NCI-H2171 (cell line): ENCODE measurements at regions not wholly inside any gene's neighbourhood (a gene's known extent, or its start where the extent isn't known, plus 50 kb on each side); places are given as distances from the start of the nearest gene placed in this dataset.

Source experiments
- DNase-seq: peaks from one replicate; lab custom pipeline; 2025; lab: John Stamatoyannopoulos, UW

DNA sequence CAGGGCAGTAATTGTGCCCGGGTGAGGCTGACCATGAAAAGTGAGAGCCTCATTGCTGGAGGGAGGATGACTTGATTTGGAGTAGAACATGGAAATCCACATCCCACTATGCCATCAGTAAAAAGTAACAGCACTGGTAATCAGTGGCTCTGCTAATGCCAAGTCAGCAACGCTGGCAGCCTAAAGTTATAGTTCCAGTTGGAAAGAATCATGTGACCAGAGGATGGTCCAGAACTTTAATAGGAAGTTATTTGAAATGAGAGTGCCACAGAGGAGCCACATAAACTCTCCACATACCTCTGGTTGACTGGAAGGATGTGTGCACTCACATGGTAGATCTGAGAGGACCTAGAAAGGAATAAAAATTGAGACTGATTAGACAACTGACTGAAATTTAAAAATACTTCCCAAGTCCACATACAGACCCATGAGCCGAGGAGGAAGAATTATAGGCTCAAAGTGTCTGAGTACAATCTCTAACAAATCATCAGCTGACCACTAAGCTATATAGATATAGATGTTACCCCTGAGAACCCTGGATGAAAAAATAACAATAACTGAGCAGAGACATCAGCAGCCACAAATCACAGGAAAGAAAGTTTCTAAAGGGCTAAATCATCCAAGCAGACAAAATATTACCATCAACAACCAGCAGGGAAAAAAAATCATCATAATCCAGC is 346.8 kb downstream of the STK39 start:
- no peak for DNase-seq

DNA sequence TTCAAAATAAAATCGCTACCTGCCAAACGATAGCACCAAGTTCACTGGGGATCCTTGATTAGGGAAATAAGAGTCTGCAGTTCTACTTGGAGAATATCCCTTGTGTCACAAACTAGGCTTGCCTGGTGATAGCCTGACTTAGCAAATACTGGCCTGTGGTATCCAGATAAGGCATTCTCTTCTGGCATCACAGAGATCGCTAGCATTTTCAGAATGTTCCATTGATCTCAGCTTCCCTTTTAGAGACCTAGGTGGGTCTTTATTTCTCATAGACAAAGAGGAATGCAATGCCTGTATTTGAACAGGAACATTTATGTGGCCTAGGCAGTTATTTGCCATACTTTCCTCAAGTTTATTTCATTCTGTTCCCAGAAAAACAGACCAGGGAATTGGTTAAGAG is 349.1 kb downstream of the STK39 start:
- DNase-seq: no peak

DNA sequence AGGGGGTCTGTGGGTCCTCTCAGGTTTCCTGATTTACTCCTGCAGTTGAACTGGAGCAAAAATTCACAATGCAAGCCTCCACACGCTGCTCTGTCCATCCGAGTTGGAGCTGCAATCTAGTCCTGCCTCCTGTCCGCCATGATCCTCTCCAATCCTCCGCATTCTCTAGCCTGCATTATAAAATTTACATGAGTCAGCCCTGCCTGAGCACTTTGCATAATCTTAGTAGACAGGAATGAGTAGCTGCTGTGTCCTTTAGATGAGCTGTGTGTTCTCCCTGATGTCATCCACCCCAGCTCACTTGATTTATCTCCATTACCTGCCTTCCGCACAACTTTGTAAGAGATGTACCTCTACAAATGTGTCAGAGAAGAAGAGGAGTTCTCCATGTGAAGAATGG is 355.6 kb downstream of the STK39 start:
- DNase-seq: no peak

DNA sequence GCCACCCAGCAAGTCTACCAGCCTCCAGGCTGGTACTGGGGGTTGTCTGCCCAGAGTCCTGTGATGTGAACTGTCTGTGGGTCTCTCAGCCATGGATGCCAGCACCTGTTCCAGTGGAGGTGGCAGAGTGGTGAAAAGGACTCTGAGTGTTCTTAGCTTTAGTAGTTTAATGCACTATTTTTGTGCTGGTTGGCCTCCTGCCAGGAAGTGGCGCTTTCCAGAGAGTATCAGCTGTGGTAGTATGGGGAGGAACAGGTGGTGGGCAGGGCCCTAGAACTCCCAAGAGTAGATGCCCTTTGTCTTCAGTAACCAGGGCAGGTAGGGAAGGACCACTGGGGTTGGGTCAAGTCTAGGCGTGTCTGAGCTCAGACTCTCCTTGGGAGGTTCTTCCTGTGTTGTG is 356.7 kb downstream of the STK39 start:
- DNase-seq: peak; percentile 23

DNA sequence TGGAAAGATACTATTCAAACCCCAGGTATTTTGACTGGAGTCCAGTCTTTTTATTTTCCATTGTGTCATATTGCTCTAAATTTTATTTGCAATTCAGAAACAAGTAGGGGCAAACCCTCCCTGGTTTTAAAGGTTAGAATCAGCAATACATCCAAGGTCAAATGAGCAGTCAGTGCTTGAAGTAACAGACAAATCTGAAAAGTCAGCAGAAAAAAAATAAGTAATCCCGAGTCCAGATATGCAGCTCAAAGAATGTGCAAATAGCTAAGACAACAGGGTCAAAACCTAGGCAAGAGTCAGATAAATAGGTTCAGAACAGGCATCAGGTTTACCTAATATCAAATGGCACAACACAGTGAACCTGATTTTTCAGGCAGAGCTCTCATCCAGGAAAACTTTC is 367.0 kb downstream of the STK39 start:
- DNase-seq: no peak

DNA sequence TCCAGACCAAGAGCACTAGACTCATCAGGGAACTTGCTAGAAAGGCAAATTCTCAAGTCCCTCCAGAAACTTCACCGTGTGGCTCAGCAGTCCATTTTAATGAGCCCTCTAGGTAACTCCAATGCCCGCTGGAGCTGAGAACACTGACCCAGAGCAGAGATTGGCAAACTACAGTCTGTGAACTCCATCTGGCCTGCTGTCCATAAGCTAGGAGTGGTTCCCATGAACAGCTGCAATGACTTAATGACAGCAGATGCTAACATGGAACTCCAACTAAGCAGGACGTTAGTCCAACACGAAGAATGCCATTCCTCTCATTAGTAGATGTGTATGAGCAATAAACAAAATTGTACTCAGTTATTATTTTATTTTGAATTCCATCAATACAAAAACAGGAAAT is 371.9 kb downstream of the STK39 start:
- DNase-seq: no peak

DNA sequence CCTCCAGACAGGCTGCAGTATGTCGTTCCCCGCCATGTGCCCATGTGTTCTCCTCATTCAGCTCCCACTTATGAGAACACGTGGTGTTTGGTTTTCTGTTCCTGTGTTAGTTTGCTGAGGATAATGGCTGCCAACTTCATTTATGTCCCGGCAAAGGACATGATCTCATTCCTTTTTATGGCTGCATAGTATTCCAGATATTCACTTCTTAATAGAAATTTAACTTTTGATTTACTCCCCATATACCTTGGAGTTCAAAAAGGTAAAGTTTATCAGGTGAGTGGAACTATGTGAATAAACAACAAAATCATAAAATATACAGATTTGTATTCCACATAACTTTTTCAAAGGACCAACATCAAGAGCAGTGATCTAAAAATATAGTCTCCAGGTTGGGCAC is 372.6 kb downstream of the STK39 start:
- DNase-seq: no peak

DNA sequence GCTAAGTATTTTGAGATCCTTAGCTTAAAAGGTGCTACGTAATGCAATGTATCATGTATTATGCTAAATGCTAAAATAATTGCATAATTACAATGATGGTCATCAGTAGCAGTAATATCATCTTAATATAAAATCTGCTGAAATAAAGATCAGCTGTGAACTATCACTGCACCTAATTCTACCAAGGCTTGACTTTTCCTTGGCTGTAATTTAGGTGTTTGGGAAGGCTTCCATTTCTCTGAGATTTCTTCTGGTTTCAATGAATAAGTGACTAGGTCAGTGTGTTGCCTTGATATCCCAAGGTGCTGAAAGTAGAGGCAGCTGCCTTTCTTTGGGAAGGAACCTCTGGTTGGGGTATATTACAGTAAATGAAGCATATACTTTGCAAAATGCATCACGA is 376.1 kb downstream of the STK39 start:
- DNase-seq: no peak

DNA sequence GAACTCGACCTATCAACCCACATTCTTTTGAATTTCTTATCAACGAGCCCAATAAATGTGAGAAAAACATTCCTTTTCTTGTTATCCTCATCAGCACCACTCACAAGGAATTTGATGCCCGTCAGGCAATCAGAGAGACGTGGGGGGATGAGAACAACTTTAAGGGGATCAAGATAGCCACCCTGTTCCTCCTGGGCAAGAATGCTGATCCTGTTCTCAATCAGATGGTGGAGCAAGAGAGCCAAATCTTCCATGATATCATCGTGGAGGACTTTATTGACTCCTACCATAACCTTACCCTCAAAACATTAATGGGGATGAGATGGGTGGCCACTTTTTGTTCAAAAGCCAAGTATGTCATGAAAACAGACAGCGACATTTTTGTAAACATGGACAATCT is 378.2 kb downstream of the STK39 start:
- DNase-seq: no peak

DNA sequence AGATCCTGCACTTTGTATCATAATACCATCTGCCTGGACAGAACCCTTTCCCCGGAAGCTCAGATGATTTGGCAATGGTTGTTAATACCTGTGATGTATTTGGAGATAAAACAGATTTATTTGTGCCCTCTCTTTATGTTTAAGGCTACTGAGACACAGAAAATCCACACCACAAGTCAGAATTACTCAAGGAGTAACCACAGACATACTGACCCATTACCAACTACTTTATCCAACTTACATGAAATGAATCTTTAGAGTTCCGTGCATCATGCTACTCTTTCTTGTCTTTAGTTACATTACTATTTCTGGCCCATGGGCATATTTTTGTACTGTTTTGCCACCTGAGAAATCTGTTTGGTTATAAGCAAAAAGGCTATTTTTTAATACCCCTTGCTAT is 384.0 kb downstream of the STK39 start:
- no peak for DNase-seq

DNA sequence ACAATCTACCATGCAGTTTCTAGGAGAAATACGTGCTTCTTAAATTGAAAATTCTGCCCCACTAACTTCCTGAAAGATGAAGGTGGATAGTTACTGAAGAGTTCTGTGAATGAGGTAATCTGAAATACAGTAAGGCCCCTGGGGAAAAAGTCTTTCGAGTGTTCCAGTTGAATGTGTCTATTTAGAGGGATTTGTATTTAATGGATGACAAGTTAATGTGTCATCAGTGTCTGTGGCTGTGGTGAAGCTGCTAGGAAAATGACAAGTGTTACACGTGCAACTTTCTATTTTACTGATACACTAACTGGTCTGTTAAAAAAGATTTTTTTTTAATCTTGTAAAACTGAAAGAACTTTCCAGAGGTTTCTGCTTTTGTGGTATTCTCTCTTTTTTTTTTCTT is 384.6 kb downstream of the STK39 start:
- DNase-seq: no peak

DNA sequence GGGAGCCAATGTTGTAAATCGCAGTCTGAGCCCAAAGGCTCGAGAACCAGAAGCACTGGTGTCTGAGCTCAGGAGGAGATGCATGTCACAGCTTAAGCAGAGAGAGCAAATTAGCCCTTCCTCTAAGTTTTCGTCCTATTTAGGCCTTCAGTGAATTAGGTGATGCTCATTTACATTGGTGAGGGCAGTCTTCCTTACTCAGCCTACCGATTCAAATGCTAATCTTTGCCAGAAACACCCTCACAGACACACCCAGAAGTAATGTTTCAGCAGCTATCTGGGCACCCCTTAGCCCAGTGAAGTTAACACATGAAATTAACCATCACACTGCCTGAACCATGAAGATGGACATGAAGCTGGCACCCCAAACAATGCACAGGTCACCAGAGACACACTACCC is 385.1 kb downstream of the STK39 start:
- no peak for DNase-seq

DNA sequence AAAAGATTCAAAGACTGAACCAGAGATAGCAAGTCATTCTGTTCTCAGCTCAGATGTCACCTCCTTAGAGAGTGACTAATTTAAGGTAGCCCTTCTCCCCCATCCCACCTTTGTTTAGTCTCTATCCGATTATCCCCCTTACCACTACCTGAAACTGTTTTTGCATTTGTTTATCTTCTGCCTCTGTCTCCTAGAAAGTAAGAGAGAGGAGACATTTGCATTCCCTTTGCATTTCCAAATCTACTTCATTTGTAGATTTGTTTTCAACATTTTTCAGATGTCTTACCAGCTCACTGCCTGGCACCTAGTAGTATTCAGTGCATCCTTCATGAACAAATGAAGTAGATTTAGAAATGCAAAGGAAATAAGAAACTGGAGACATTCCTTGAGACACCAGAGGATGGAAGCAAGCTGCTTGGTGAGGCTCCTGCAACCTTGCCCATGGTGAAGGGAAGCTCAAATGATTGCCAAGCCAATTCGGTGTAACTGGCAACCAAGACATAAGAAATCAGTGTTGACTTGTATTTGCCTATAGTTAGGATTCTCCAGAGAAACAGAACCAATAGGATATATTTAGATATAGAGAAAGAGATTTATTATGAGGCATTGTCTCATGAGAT is 385.7 kb downstream of the STK39 start:
- no peak for DNase-seq

DNA sequence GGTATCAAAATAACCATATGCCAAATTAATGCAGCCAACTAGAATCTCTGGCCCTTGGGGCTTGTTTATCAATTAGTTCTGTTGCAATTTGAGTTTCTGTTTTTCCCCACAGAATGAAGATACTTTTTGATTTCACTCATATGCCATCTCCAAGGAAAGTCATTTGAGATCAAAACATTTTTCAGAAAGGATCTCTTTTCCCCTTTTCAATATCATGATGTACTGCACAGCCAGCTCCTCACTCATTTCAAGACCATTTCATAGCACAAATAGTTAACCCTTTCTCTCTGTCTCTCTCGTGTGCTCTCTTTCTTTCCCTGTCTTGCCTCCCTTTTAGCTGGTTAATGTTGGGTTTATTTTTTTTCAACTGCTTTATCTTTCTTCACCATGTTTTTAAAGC is 387.3 kb downstream of the STK39 start:
- no peak for DNase-seq

DNA sequence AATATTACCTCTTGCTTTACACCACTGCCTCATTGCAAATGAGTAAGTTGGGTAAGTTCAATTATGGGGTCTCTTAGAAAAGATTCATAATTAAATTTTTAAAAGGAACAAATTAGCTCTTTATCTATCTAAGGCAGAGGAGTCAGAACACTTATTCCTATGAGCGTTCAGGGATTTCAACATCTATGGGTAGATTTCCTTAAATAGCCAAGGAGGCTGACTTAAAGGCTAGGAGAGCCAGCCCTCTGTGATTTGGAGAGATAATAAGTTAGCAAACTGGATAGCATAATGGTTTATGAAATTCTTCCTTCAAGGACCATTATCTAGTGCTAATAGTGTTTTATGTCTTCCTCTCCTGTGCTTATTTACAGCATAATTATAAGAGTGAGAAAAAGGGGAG is 387.7 kb downstream of the STK39 start:
- DNase-seq: no peak

DNA sequence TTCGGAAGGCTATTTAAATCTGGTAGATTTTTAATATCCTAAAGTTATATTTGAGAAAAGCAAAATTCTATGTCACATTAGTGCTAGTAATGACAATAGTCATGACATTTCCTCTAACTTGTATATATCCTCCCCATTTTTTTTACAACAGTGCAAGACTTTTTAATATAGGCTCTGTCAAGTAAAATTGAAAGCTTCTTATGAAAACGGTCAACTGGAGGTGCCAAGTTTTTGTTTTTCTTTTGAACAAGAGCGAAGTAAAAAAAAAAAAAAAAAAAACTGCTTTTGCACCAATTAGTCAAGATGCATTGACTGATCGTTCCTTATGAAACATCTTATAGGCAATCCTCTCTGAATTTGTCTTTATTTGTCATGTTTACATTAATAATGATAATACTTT is 389.3 kb downstream of the STK39 start:
- no peak for DNase-seq

DNA sequence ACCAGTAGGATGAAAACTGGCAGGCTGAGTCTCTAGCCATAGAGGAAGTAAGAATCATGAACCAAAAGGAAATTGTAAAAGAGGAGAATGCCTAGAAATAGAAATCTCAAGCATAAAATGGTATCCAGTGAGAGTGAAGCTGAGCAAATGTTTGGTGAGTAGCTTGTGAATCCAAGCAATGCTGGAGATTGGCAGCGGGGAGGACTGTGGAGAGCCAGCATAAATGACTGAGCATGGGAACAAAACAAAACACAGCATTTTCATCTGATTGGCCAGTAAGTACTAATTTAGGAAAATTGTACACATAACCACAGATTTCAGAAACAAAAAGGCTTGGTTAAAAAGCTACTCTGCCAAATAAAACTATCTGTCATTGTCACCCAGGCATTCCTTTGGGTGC is 390.0 kb downstream of the STK39 start:
- DNase-seq: no peak

DNA sequence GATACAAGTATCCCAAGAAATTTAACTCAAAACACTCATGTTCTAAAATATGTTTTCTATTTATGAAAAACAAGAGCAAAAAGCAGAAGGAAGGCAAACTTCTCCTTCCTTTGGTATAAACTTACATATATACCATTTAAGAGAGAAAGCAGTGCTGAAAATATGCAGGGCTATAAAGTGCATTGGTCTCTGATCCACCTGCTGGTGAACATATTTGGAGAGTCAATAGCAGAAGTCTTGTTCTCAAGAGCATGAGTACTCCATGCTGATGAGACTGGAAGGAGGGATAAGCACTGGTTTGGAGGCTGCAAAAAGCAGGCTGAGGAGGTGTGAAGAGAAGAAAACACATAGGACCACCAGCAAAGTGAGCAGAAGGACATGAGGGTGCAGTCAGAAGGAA is 391.2 kb downstream of the STK39 start:
- DNase-seq: no peak

DNA sequence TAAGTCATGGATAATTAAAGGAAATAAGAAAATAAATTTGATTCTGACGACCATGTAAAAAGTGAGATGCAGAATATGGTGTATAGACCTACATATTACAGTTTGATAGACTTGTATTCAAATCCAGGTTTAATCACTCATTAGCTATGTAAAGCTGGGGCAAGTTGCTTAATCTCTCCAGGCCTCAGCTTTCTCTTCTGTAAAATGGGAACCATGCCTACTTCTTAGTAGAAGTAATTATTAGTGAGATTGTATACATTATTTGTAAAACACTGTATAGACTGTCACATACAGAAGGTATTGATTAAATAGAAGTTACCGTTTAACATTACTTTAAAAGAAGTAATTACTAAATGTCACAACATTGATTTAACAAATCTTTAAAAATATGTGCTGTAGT is 392.2 kb downstream of the STK39 start:
- DNase-seq: no peak

DNA sequence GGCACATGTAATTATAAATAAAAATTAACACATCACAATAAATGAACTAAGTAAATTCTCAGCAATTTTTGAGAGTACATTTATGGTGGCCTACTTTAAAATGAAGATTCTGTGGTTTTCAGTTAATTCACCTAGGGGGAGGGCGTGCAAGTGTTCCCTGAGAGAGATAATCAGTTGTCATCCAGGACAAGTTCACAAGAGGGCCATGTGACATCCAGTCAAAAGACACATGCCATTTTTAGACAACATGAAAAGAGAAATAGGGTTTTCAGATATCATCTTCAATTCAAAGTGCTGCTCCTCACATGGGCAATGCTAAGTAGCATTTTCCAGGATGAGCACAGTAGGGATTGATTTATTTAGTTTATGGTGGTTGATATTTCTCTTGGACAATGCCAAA is 393.7 kb downstream of the STK39 start:
- no peak for DNase-seq

DNA sequence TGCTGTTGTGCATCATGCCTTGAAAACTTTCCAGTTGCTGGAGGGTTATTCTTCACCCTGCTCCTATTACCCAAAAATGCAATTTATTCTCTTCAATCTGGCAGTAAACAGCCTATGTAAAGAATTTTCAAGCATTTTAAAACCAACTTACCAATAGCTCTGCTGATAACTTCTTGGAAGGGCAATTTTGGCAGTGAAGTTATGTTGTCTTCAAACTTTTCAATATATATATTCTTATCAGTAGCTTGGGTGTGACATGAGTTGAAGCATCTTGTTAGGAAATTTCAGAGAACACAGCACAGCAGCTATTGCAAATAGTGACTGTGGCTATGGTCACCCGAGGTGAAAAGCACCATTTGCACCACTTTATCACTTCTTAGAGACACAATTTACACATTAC is 395.5 kb downstream of the STK39 start:
- DNase-seq: no peak

DNA sequence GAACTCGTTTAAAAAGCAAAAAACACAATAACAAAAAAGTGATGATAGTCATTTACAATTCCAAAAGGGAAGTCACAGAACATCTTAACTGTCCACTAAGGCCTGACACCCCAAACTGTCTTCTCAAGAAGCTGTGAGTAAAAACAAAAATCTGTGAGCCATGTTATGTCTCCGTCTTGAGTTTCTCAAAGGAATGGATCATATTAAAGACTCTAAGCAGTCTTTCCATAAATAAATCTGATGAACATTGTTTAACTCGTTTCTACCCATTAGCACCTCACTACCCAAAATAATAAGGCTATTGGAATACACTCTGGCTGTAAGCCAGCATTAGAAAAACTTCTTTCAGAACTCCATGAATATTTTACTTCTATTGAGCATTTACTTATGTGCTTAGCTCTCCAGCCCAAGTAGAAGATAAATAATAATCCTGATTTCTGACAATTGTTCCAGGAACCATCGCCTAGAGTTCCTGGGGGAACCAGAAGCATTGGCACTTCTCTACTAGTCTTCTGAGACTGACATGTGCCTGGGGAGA is 396.0 kb downstream of the STK39 start:
- DNase-seq: no peak

DNA sequence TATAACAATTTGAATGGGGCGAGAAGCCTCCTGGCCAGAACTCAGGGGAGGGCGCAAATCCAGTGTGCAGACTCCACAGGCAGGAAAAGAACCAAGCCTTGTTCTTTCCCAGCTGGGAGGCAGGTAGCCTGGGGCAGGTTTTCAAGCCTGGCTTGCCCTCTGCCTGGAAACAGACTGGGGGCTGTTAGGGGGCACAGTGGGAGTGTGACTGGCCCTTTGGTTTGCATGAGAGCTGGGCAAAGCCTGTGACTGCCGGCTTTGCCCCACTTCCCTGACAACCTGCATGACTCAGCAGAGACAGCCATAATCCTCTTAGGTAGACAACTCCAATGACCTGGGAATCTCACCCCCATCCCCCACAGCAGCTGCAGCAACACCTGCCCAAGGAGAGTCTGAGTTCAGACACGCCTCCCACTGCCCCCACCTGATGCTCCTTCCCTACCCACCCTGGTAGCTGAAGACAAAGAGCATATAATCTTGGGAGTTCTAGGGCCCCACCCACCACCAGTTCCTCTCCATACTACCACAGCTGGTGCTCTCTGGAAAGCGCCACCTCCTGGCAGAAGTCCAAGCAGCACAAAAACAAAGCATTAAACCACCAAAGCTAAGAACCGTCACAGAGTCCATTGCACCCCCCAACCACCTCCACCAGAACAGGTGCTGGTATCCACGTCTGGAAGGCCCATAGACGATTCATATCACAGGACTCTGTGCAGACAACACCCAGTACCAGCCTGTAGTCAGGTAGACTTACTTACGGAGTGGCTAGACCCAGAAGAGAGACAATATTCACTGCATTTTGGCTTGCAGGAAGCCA is 402.5 kb downstream of the STK39 start:
- DNase-seq: peak; percentile 77
